ENCODE measurements at regions not wholly inside any gene's neighbourhood (a gene's known extent, or its start where the extent isn't known, plus 50 kb on each side); places are given as distances from the start of the nearest gene placed in this dataset.

- TF ChIP-seq YY1 (IDR thresholded peaks at IDR 0.05; ENCODE audit: insufficient read depth, insufficient read length), result no peak
- TF ChIP-seq SUZ12 (IDR thresholded peaks at IDR 0.05; ENCODE audit: extremely low read depth, insufficient read depth, insufficient read length), result no peak
- TF ChIP-seq ZNF274 (IDR thresholded peaks at IDR 0.05; ENCODE audit: low read depth, low read length), result no peak
Measured at GRCh38 chr6:56802584-56802983, 152.3 kb upstream of the BEND6 start.

Data from NT2/D1 (cell line).